ENCODE measurements at regions not wholly inside any gene's neighbourhood (a gene's known extent, or its start where the extent isn't known, plus 50 kb on each side); places are given as distances from the start of the nearest gene placed in this dataset.

GRCh38 chr10:28468707-28469483 is 64.0 kb upstream of the WAC start:
- peaks cover 0 to 3% (median 0%) of the 10 kb centered on the region in 4 experiments for H3K4me1 ChIP-seq (ENCODE audit: control extremely low read depth in 1 of 4, control insufficient read depth in 4 of 4, insufficient read depth in 4 of 4, low read length in 3 of 4)
- H3K27me3 ChIP-seq (replicated peaks in 2 of 5; ENCODE audit: control insufficient read depth in 4 of 5, insufficient read depth in 5 of 5, low read length in 4 of 5), result no peaks in the 10 kb centered on the region
- H3K4me3 ChIP-seq (ENCODE audit: control insufficient read depth in 1 of 7, extremely low read depth in 1 of 7, insufficient read depth in 4 of 7, low read depth in 2 of 7, low read length in 6 of 7), result no peak overlapping the region
- no peaks in the 10 kb centered on the region for H3K9me3 ChIP-seq (ENCODE audit: control extremely low read depth in 1 of 5, control insufficient read depth in 4 of 5, insufficient read depth in 2 of 5, low read depth in 1 of 5, low read length in 4 of 5)
- DNase-seq, result peak in 2 of 3 donors; percentile 7 to 8
- WGBS (ENCODE audit: insufficient coverage), result 87% methylated on average over 9 of the region's 10 CpGs
- H3K27ac ChIP-seq (ENCODE audit: insufficient read depth in 1 of 2, low read depth in 1 of 2, low read length in 2 of 2, poor library complexity in 1 of 2, severe bottlenecking in 2 of 2), result no peak overlapping the region
- ChIA-PET CTCF (interaction anchor here (2.0 kb wide), 1 partner anchor 11 kb away, joined by 8 read pairs; no protein-coding TSS in a partner anchor), POLR2A (no interaction called here)
- H3K36me3 ChIP-seq (ENCODE audit: control insufficient read depth in 4 of 4, insufficient read depth in 4 of 4, low read length in 3 of 4), result no peaks in the 10 kb centered on the region

GRCh38 chr10:28470873-28471651 is 61.9 kb upstream of the WAC start:
- Histone ChIP-seq H3K9me3 (ENCODE audit: control extremely low read depth in 1 of 5, control insufficient read depth in 4 of 5, insufficient read depth in 2 of 5, low read depth in 1 of 5, low read length in 4 of 5) (no peaks in the 10 kb centered on the region), H3K27me3 (replicated peaks in 2 of 5; ENCODE audit: control insufficient read depth in 4 of 5, insufficient read depth in 5 of 5, low read length in 4 of 5) (no peaks in the 10 kb centered on the region), H3K27ac (ENCODE audit: insufficient read depth in 1 of 2, low read depth in 1 of 2, low read length in 2 of 2, poor library complexity in 1 of 2, severe bottlenecking in 2 of 2) (no peak overlapping the region), H3K4me1 (ENCODE audit: control extremely low read depth in 1 of 4, control insufficient read depth in 4 of 4, insufficient read depth in 4 of 4, low read length in 3 of 4) (peaks cover 0 to 3% (median 0%) of the 10 kb centered on the region in 4 experiments), H3K36me3 (ENCODE audit: control insufficient read depth in 4 of 4, insufficient read depth in 4 of 4, low read length in 3 of 4) (no peaks in the 10 kb centered on the region), H3K4me3 (ENCODE audit: control insufficient read depth in 1 of 7, extremely low read depth in 1 of 7, insufficient read depth in 4 of 7, low read depth in 2 of 7, low read length in 6 of 7) (no peak overlapping the region)
- ChIA-PET CTCF (interaction anchor here (2.0 kb wide), 1 partner anchor 9 kb away, joined by 8 read pairs; no protein-coding TSS in a partner anchor), POLR2A (interaction anchor here (0.6 kb wide), 1 partner anchor 141 kb away, joined by 3 read pairs; no protein-coding TSS in a partner anchor)
- no peak for DNase-seq
- WGBS (ENCODE audit: insufficient coverage), result 97% methylated on average over 7 of the region's 12 CpGs

- no peak overlapping the region for H3K27ac ChIP-seq (ENCODE audit: insufficient read depth in 1 of 2, low read depth in 1 of 2, low read length in 2 of 2, poor library complexity in 1 of 2, severe bottlenecking in 2 of 2)
- ChIA-PET POLR2A (interaction anchor here (0.6 kb wide), 1 partner anchor 142 kb away, joined by 3 read pairs; no protein-coding TSS in a partner anchor), CTCF (no interaction called here)
Measured at GRCh38 chr10:28471652-28472050, 61.3 kb upstream of the WAC start.

GRCh38 chr10:28478646-28479045 is 54.3 kb upstream of the WAC start:
- Histone ChIP-seq H3K27ac (ENCODE audit: insufficient read depth in 1 of 2, low read depth in 1 of 2, low read length in 2 of 2, poor library complexity in 1 of 2, severe bottlenecking in 2 of 2) (no peak overlapping the region), H3K9me3 (ENCODE audit: control extremely low read depth in 1 of 5, control insufficient read depth in 4 of 5, insufficient read depth in 2 of 5, low read depth in 1 of 5, low read length in 4 of 5) (peaks cover 0 to 2% (median 0%) of the 10 kb centered on the region in 5 experiments), H3K4me1 (ENCODE audit: control extremely low read depth in 1 of 4, control insufficient read depth in 4 of 4, insufficient read depth in 4 of 4, low read length in 3 of 4) (peaks cover 0 to 16% (median 3%) of the 10 kb centered on the region in 4 experiments), H3K4me3 (ENCODE audit: control insufficient read depth in 1 of 7, extremely low read depth in 1 of 7, insufficient read depth in 4 of 7, low read depth in 2 of 7, low read length in 6 of 7) (no peak overlapping the region), H3K27me3 (replicated peaks in 2 of 5; ENCODE audit: control insufficient read depth in 4 of 5, insufficient read depth in 5 of 5, low read length in 4 of 5) (no peaks in the 10 kb centered on the region), H3K36me3 (ENCODE audit: control insufficient read depth in 4 of 4, insufficient read depth in 4 of 4, low read length in 3 of 4) (no peaks in the 10 kb centered on the region)
- CTCF ChIA-PET, result interaction anchor here (0.7 to 3.2 kb wide), 2 partner anchors 8 to 875 kb away, joined by 3 to 8 read pairs; no protein-coding TSS in a partner anchor
- WGBS (ENCODE audit: insufficient coverage), result no CpG with 5 or more reads among the region's 1 CpG
- peak in 2 of 3 donors; percentile 31 to 32 for DNase-seq
- POLR2A ChIA-PET, result no interaction called here

More at GRCh38 chr10:28471652-28472050, 61.3 kb upstream of the WAC start:
- Histone ChIP-seq H3K36me3 (ENCODE audit: control insufficient read depth in 4 of 4, insufficient read depth in 4 of 4, low read length in 3 of 4) (no peaks in the 10 kb centered on the region), H3K4me3 (ENCODE audit: control insufficient read depth in 1 of 7, extremely low read depth in 1 of 7, insufficient read depth in 4 of 7, low read depth in 2 of 7, low read length in 6 of 7) (no peak overlapping the region), H3K9me3 (ENCODE audit: control extremely low read depth in 1 of 5, control insufficient read depth in 4 of 5, insufficient read depth in 2 of 5, low read depth in 1 of 5, low read length in 4 of 5) (no peaks in the 10 kb centered on the region), H3K27me3 (replicated peaks in 2 of 5; ENCODE audit: control insufficient read depth in 4 of 5, insufficient read depth in 5 of 5, low read length in 4 of 5) (no peaks in the 10 kb centered on the region), H3K4me1 (ENCODE audit: control extremely low read depth in 1 of 4, control insufficient read depth in 4 of 4, insufficient read depth in 4 of 4, low read length in 3 of 4) (peaks cover 0 to 3% (median 0%) of the 10 kb centered on the region in 4 experiments)
- WGBS (ENCODE audit: insufficient coverage), result 100% methylated on average over 5 of the region's 6 CpGs
- DNase-seq, result no peak

GRCh38 chr10:28479425-28479865 is 53.5 kb upstream of the WAC start:
- POLR2A ChIA-PET, result no interaction called here
- CTCF ChIA-PET, result interaction anchor here (3.2 kb wide), 1 partner anchor 9 kb away, joined by 8 read pairs; no protein-coding TSS in a partner anchor
- no peaks in the 10 kb centered on the region for H3K36me3 ChIP-seq (ENCODE audit: control insufficient read depth in 4 of 4, insufficient read depth in 4 of 4, low read length in 3 of 4)
- no peak overlapping the region for H3K4me3 ChIP-seq (ENCODE audit: control insufficient read depth in 1 of 7, extremely low read depth in 1 of 7, insufficient read depth in 4 of 7, low read depth in 2 of 7, low read length in 6 of 7)
- no peaks in the 10 kb centered on the region for H3K27me3 ChIP-seq (replicated peaks in 2 of 5; ENCODE audit: control insufficient read depth in 4 of 5, insufficient read depth in 5 of 5, low read length in 4 of 5)
- WGBS (ENCODE audit: insufficient coverage), result 75% methylated on average over 3 of the region's 5 CpGs
- peaks cover 0 to 16% (median 3%) of the 10 kb centered on the region in 4 experiments for H3K4me1 ChIP-seq (ENCODE audit: control extremely low read depth in 1 of 4, control insufficient read depth in 4 of 4, insufficient read depth in 4 of 4, low read length in 3 of 4)
- no peak overlapping the region for H3K27ac ChIP-seq (ENCODE audit: insufficient read depth in 1 of 2, low read depth in 1 of 2, low read length in 2 of 2, poor library complexity in 1 of 2, severe bottlenecking in 2 of 2)
- DNase-seq, result peak in 1 of 3 donors; percentile 6
- H3K9me3 ChIP-seq (ENCODE audit: control extremely low read depth in 1 of 5, control insufficient read depth in 4 of 5, insufficient read depth in 2 of 5, low read depth in 1 of 5, low read length in 4 of 5), result peaks cover 0 to 2% (median 0%) of the 10 kb centered on the region in 5 experiments

GRCh38 chr10:28479927-28480627 is 52.8 kb upstream of the WAC start:
- ChIA-PET POLR2A (no interaction called here), CTCF (interaction anchor here (1.0 to 3.2 kb wide), 2 partner anchors 10 to 20 kb away, joined by 3 to 8 read pairs; no protein-coding TSS in a partner anchor)
- peaks cover 0 to 2% (median 0%) of the 10 kb centered on the region in 5 experiments for H3K9me3 ChIP-seq (ENCODE audit: control extremely low read depth in 1 of 5, control insufficient read depth in 4 of 5, insufficient read depth in 2 of 5, low read depth in 1 of 5, low read length in 4 of 5)
- no peak for DNase-seq
- H3K4me3 ChIP-seq (ENCODE audit: control insufficient read depth in 1 of 7, extremely low read depth in 1 of 7, insufficient read depth in 4 of 7, low read depth in 2 of 7, low read length in 6 of 7), result no peak overlapping the region
- H3K4me1 ChIP-seq (ENCODE audit: control extremely low read depth in 1 of 4, control insufficient read depth in 4 of 4, insufficient read depth in 4 of 4, low read length in 3 of 4), result peaks cover 0 to 16% (median 3%) of the 10 kb centered on the region in 4 experiments
- no peaks in the 10 kb centered on the region for H3K36me3 ChIP-seq (ENCODE audit: control insufficient read depth in 4 of 4, insufficient read depth in 4 of 4, low read length in 3 of 4)
- whole genome bisulfite sequencing (ENCODE audit: insufficient coverage), result 86% methylated on average over 4 of the region's 4 CpGs
- H3K27me3 ChIP-seq (replicated peaks in 2 of 5; ENCODE audit: control insufficient read depth in 4 of 5, insufficient read depth in 5 of 5, low read length in 4 of 5), result no peaks in the 10 kb centered on the region
- no peak overlapping the region for H3K27ac ChIP-seq (ENCODE audit: insufficient read depth in 1 of 2, low read depth in 1 of 2, low read length in 2 of 2, poor library complexity in 1 of 2, severe bottlenecking in 2 of 2)

Measured in common myeloid progenitor, CD34-positive (primary cell).